Right ventricle myocardium superior (tissue), 1 donor: ENCODE measurements at regions not wholly inside any gene's neighbourhood (a gene's known extent, or its start where the extent isn't known, plus 50 kb on each side); places are given as distances from the start of the nearest gene placed in this dataset.

Source experiments
- ATAC-seq: fragments of 200-7000 bp; cut with Tn5 transposase; one replicate; pipeline ENCODE4 v1.9.1; 2020; ENCODE audit warnings: mild to moderate bottlenecking; ENCODE audit not compliant: poor library complexity
- DNase-seq: peaks from one replicate; pipeline ENCODE4 v3.0.0-alpha.2; 2020
- intact Hi-C: fragments of 100-400 bp; cut with DNase I; formaldehyde crosslinking; loops from one replicate; pipeline ENCODE4 v1.11.2; 2022
- donor health status: DM: no; HTN: yes; CAD: no; lungs with severe emphysema.

- no peak for ATAC-seq
- no peak for DNase-seq
- intact Hi-C loops = no loop called here
Measured at GRCh38 chr12:116393859-116394650, 116.6 kb upstream of the MED13L start.

- intact Hi-C loops = no loop called here
- ATAC-seq = no peak
- DNase-seq = no peak
Measured at GRCh38 chr12:116395396-116395795, 117.9 kb upstream of the MED13L start.

- no peak for ATAC-seq
- DNase-seq = no peak
- intact Hi-C loops = no loop called here
Measured at GRCh38 chr12:116397148-116397547, 119.7 kb upstream of the MED13L start.

GRCh38 chr12:116398193-116398592 lies 120.7 kb upstream of the MED13L start:
- ATAC-seq (no peak), DNase-seq (no peak)
- intact Hi-C loops = no loop called here

GRCh38 chr12:116399055-116399454 lies 121.6 kb upstream of the MED13L start:
- ATAC-seq (no peak), DNase-seq (no peak)
- intact Hi-C loops = no loop called here

GRCh38 chr12:116400636-116401372 lies 123.3 kb upstream of the MED13L start:
- ATAC-seq (no peak), DNase-seq (no peak)
- intact Hi-C loops = no loop called here

GRCh38 chr12:116401565-116401964 lies 124.1 kb upstream of the MED13L start:
- no peak for ATAC-seq
- intact Hi-C loops = no loop called here
- no peak for DNase-seq

- no peak for ATAC-seq
- intact Hi-C loops = no loop called here
- no peak for DNase-seq
Measured at GRCh38 chr12:116402163-116402939, 124.9 kb upstream of the MED13L start.

GRCh38 chr12:116403546-116403945 lies 126.1 kb upstream of the MED13L start:
- ATAC-seq (no peak), DNase-seq (no peak)
- intact Hi-C loops = no loop called here

GRCh38 chr12:116404247-116404646 lies 126.8 kb upstream of the MED13L start:
- no peak for ATAC-seq
- DNase-seq = no peak
- intact Hi-C loops = no loop called here

GRCh38 chr12:116404913-116405611 lies 127.6 kb upstream of the MED13L start:
- intact Hi-C loops = no loop called here
- ATAC-seq = peak; percentile 8

GRCh38 chr12:116406529-116406928 lies 129.0 kb upstream of the MED13L start:
- DNase-seq (peak; percentile 94), ATAC-seq (peak; percentile 96)
- intact Hi-C loops = no loop called here

More at GRCh38 chr12:116404913-116405611, 127.6 kb upstream of the MED13L start:
- DNase-seq = no peak

GRCh38 chr12:116408489-116409250 lies 131.2 kb upstream of the MED13L start:
- intact Hi-C loops = no loop called here
- DNase-seq (no peak), ATAC-seq (no peak)

- intact Hi-C loops = no loop called here
- ATAC-seq = no peak
- DNase-seq = no peak
Measured at GRCh38 chr12:116411977-116412376, 134.5 kb upstream of the MED13L start.

- DNase-seq = no peak
- intact Hi-C loops = no loop called here
- ATAC-seq = no peak
Measured at GRCh38 chr12:116414891-116415290, 137.4 kb upstream of the MED13L start.

- DNase-seq (no peak), ATAC-seq (no peak)
- intact Hi-C loops = no loop called here
Measured at GRCh38 chr12:116415408-116416108, 138.1 kb upstream of the MED13L start.

- DNase-seq = no peak
- no peak for ATAC-seq
- intact Hi-C loops = no loop called here
Measured at GRCh38 chr12:116416166-116416565, 138.7 kb upstream of the MED13L start.

- intact Hi-C loops = no loop called here
Measured at GRCh38 chr12:116418551-116418950, 140.6 kb upstream of the MAP1LC3B2 start.

More at GRCh38 chr12:116418551-116418950, 140.6 kb upstream of the MAP1LC3B2 start:
- ATAC-seq (no peak), DNase-seq (no peak)
